CD14-positive monocyte (primary cell): ENCODE measurements at regions not wholly inside any gene's neighbourhood (a gene's known extent, or its start where the extent isn't known, plus 50 kb on each side); places are given as distances from the start of the nearest gene placed in this dataset.
"Not testable (repeated sequence)": the region's sequence is repeated elsewhere in the genome, so short reads cannot be mapped to it uniquely, and the experiment has no call there.

ENCODE experiments used
- DNase-seq, 3 donors: peaks; one replicate each; pipeline ENCODE4 v3.0.0-alpha.2; 2011 to 2022
- H2AFZ ChIP-seq: 2 replicates; pipeline ENCODE4 v1.6.0; 2012; ENCODE audit warnings: mild to moderate bottlenecking, low read depth, low read length, inconsistent platforms; ENCODE audit not compliant: insufficient read depth, poor library complexity, severe bottlenecking
- H3K27ac ChIP-seq, 2 donors: 1 replicate in 1 of 2; 2 replicates in 1 of 2; pipeline ENCODE4 v1.5.1; 2012 to 2013; ENCODE audit warnings: low read length in 2 of 2, control low read depth in 1 of 2, inconsistent platforms in 1 of 2, low read depth in 1 of 2, mild to moderate bottlenecking in 1 of 2
- H3K27me3 ChIP-seq, 2 donors: one replicate each; pipeline versions ENCODE4 v1.6.0 to v1.6.1; 2011 to 2013; ENCODE audit warnings: low read length in 2 of 2; ENCODE audit not compliant: control insufficient read depth in 2 of 2, insufficient read depth in 2 of 2
- H3K36me3 ChIP-seq, 2 donors: replicated peaks in 1 of 2; 1 replicate in 1 of 2; 2 replicates in 1 of 2; pipeline versions ENCODE4 v1.5.1 to v1.6.1; 2012 to 2013; ENCODE audit warnings: low read length in 2 of 2, control low read depth in 1 of 2, inconsistent platforms in 1 of 2, mild to moderate bottlenecking in 1 of 2; ENCODE audit not compliant: insufficient read depth in 2 of 2, control insufficient read depth in 1 of 2
- H3K4me1 ChIP-seq, 2 donors: 1 replicate in 1 of 2; 2 replicates in 1 of 2; pipeline versions ENCODE4 v1.5.1 to v1.6.1; 2012 to 2013; ENCODE audit warnings: low read length in 2 of 2, control low read depth in 1 of 2, inconsistent platforms in 1 of 2, mild to moderate bottlenecking in 1 of 2, moderate library complexity in 1 of 2; ENCODE audit not compliant: insufficient read depth in 2 of 2, control insufficient read depth in 1 of 2
- H3K4me2 ChIP-seq: replicated peaks from 2 replicates; pipeline ENCODE3; 2012; ENCODE audit warnings: low read length, moderate library complexity, mild to moderate bottlenecking; ENCODE audit not compliant: poor library complexity, severe bottlenecking; ENCODE audit errors: extremely low read depth
- H3K4me3 ChIP-seq, 3 experiments: fragments of 200-600 bp in 1 of 3; sonication (generic) in 1 of 3; replicated peaks in 1 of 3; 1 replicate in 2 of 3; 2 replicates in 1 of 3; pipeline ENCODE4 v1.5.1; 2011 to 2013; ENCODE audit warnings: low read length in 3 of 3, mild to moderate bottlenecking in 3 of 3, control low read depth in 2 of 3, low read depth in 2 of 3, inconsistent platforms in 1 of 3, moderate library complexity in 1 of 3
- H3K79me2 ChIP-seq: 2 replicates; pipeline ENCODE4 v1.6.0; 2012; ENCODE audit warnings: mild to moderate bottlenecking, control low read depth, inconsistent platforms, low read length, moderate library complexity; ENCODE audit not compliant: insufficient read depth
- H3K9ac ChIP-seq: 2 replicates; pipeline ENCODE4 v1.6.0; 2017; ENCODE audit warnings: low read length, mild to moderate bottlenecking; ENCODE audit not compliant: insufficient read depth, poor library complexity, severe bottlenecking
- H3K9me3 ChIP-seq, 2 donors: replicated peaks in 1 of 2; 1 replicate in 1 of 2; 2 replicates in 1 of 2; pipeline versions ENCODE4 v1.5.1 to v1.6.1; 2012 to 2013; ENCODE audit warnings: low read length in 2 of 2, control low read depth in 1 of 2; ENCODE audit not compliant: control insufficient read depth in 1 of 2, insufficient read depth in 1 of 2
- H4K20me1 ChIP-seq: 2 replicates; pipeline ENCODE4 v1.6.0; 2012; ENCODE audit warnings: mild to moderate bottlenecking, low read length, control low read depth, moderate library complexity; ENCODE audit not compliant: insufficient read depth
- H3K27ac Mint-ChIP-seq, 7 donors: one replicate each; pipeline ENCODE4 v1.8.0; 2020; ENCODE audit warnings: mild to moderate bottlenecking in 7 of 7, mixed read lengths in 7 of 7, moderate library complexity in 6 of 7, inconsistent platforms in 2 of 7
- H3K27me3 Mint-ChIP-seq, 3 donors: one replicate each; pipeline ENCODE4 v1.8.0; 2021 to 2022; ENCODE audit warnings: low read depth in 3 of 3, mild to moderate bottlenecking in 3 of 3, mixed read lengths in 3 of 3, moderate library complexity in 3 of 3, inconsistent platforms in 1 of 3
- H3K36me3 Mint-ChIP-seq, 2 donors: one replicate each; pipeline ENCODE4 v1.8.0; 2020; ENCODE audit warnings: mixed read lengths in 2 of 2, inconsistent platforms in 1 of 2, mild to moderate bottlenecking in 1 of 2
- H3K4me1 Mint-ChIP-seq: one replicate; pipeline ENCODE4 v1.8.0; 2020; ENCODE audit warnings: mild to moderate bottlenecking, mixed read lengths
- H3K4me3 Mint-ChIP-seq, 2 donors: one replicate each; pipeline ENCODE4 v1.8.0; 2020; ENCODE audit warnings: mild to moderate bottlenecking in 2 of 2, mixed read lengths in 2 of 2, moderate library complexity in 1 of 2
- H3K9me3 Mint-ChIP-seq, 7 donors: one replicate each; pipeline ENCODE4 v1.8.0; 2020 to 2022; ENCODE audit warnings: mixed read lengths in 7 of 7, mild to moderate bottlenecking in 6 of 7, moderate library complexity in 6 of 7, inconsistent platforms in 2 of 7
- WGBS: methylation state at CpG from one replicate; pipeline ENCODE4 v1.1.5; 2013; ENCODE audit warnings: missing lambda C conversion rate; ENCODE audit not compliant: insufficient coverage; 5-methylcytosine and 5-hydroxymethylcytosine counted together
- intact Hi-C, 2 donors: fragments of 100-400 bp; cut with micrococcal nuclease; formaldehyde crosslinking; loops; one replicate each; pipeline versions ENCODE4 v1.15.0 to v1.15.1; 2023
- TF ChIP-seq, protein P1 (sequence below): fragments of 200-600 bp; IDR thresholded peaks from one replicate; pipeline ENCODE4 v1.8.0; 2022; ENCODE audit warnings: antibody characterized with exemption, mild to moderate bottlenecking

DNA sequence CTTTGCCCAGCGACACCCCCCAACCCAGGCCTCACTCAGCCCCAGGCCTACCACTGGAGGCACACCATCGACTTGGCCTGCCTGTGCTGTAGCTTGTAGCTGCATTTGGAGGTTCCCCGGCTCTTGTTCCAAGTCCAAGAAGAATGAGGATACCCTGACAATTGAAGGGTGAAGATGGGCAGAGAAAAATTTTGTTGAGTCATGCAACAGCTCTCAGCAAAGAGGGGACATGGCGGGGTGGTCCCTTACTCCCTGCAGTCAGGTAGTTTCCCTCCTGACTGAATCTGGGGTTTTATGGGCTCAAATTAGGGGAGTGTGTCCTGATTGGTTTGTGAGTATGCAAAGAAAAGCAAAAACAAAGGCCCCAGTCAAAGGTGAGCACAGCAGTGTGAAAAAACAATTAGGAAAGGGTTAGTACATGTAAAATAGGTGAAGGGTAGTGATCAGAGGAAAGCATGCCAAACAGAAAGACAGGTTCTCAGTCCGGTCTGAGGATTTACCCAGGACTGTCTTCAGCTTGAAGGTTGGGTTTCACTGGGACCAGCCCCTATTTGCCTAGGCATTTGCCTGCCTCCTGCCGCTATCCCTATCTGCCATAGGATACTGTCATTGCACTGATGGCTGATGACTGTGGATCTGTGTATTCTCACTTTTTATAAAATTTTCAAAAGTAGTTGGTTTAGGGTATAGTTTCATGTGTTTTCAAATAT lies 316.4 kb upstream of the RND3 start:
- WGBS, result 63% methylated on average over 4 of the region's 6 CpGs
- H3K27ac Mint-ChIP-seq, result no peak overlapping the region
- intact Hi-C loops, result no loop called here

DNA sequence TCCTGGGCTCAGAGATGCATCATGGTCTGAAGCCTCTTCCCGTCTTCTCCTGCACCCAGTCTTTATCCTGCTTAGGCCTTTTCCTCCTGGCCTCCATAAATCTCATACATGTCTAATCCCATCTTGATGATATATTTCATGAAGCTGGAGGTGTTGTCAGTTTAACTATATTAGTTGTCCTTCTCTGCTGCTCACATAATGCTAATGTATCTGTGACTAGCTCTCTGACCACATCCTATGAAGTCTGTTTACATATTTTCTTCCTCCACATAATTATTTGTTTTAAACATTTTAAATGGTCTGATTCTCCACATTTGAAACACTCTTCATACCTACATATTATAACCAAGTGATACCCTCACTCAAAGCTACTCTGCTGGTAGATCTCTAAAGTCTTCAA lies 315.2 kb upstream of the RND3 start:
- H3K36me3 ChIP-seq, result no peaks in the 10 kb centered on the region
- Mint-ChIP-seq H3K4me3 (no peak overlapping the region), H3K4me1 (no peaks in the 10 kb centered on the region), H3K27me3 (peaks cover 0 to 3% (median 0%) of the 10 kb centered on the region in 3 donors), H3K27ac (no peak overlapping the region), H3K9me3 (peaks cover 2 to 8% (median 4%) of the 10 kb centered on the region in 7 donors), H3K36me3 (no peaks in the 10 kb centered on the region)
- no peaks in the 10 kb centered on the region for H3K4me1 ChIP-seq
- DNase-seq, result no peak
- H3K79me2 ChIP-seq, result no peaks in the 10 kb centered on the region
- no peak overlapping the region for H3K27ac ChIP-seq
- intact Hi-C loops, result no loop called here
- TF ChIP-seq, protein P1, sequence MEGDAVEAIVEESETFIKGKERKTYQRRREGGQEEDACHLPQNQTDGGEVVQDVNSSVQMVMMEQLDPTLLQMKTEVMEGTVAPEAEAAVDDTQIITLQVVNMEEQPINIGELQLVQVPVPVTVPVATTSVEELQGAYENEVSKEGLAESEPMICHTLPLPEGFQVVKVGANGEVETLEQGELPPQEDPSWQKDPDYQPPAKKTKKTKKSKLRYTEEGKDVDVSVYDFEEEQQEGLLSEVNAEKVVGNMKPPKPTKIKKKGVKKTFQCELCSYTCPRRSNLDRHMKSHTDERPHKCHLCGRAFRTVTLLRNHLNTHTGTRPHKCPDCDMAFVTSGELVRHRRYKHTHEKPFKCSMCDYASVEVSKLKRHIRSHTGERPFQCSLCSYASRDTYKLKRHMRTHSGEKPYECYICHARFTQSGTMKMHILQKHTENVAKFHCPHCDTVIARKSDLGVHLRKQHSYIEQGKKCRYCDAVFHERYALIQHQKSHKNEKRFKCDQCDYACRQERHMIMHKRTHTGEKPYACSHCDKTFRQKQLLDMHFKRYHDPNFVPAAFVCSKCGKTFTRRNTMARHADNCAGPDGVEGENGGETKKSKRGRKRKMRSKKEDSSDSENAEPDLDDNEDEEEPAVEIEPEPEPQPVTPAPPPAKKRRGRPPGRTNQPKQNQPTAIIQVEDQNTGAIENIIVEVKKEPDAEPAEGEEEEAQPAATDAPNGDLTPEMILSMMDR, result no peak
- H3K9ac ChIP-seq, result no peak overlapping the region
- H2AFZ ChIP-seq, result no peak overlapping the region
- peaks cover 3 to 4% of the 10 kb centered on the region in 2 donors for H3K9me3 ChIP-seq
- H3K27me3 ChIP-seq, result no peaks in the 10 kb centered on the region
- H4K20me1 ChIP-seq, result no peaks in the 10 kb centered on the region
- no peak overlapping the region for H3K4me3 ChIP-seq
- H3K4me2 ChIP-seq, result no peak overlapping the region
- no CpG with 5 or more reads among the region's 1 CpG for WGBS

More for the DNA sequence above, 316.4 kb upstream of the RND3 start:
- Mint-ChIP-seq H3K27me3 (peaks cover 0 to 3% (median 0%) of the 10 kb centered on the region in 3 donors), H3K4me3 (no peak overlapping the region), H3K4me1 (no peaks in the 10 kb centered on the region), H3K36me3 (no peaks in the 10 kb centered on the region), H3K9me3 (peaks cover 2 to 8% (median 4%) of the 10 kb centered on the region in 7 donors)
- H3K4me1 ChIP-seq, result no peaks in the 10 kb centered on the region
- no peak overlapping the region for H3K4me3 ChIP-seq
- no peak overlapping the region for H3K27ac ChIP-seq
- no peak overlapping the region for H3K9ac ChIP-seq
- H3K36me3 ChIP-seq, result no peaks in the 10 kb centered on the region
- peaks cover 3 to 4% of the 10 kb centered on the region in 2 donors for H3K9me3 ChIP-seq
- no peak overlapping the region for H3K4me2 ChIP-seq
- H4K20me1 ChIP-seq, result no peaks in the 10 kb centered on the region
- no peaks in the 10 kb centered on the region for H3K79me2 ChIP-seq
- TF ChIP-seq, protein P1, result no peak
- no peak for DNase-seq
- no peak overlapping the region for H2AFZ ChIP-seq
- H3K27me3 ChIP-seq, result no peaks in the 10 kb centered on the region

DNA sequence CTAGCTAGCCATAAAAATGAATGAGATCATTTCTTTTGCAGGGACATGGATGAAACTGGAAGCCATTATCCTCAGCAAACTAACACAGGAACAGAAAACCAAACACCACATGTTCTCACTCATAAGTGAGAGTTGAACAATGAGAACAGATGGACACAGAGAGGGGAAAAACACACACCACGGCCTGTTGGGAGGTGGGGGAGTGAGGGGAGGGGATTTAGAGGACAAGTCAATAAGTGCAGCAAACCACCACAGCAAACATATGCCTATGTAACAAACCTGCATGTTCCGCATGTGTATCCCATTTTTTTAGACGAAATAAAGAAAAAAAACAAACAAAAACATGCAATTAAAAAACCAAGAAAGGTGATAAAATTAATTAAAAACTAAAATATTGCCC lies 308.8 kb upstream of the RND3 start:
- H3K36me3 Mint-ChIP-seq, H3K4me3 ChIP-seq, H4K20me1 ChIP-seq, H3K27ac Mint-ChIP-seq, H3K4me1 ChIP-seq, H3K27me3 ChIP-seq, H3K4me2 ChIP-seq, H3K79me2 ChIP-seq, H3K36me3 ChIP-seq, intact Hi-C loops, H2AFZ ChIP-seq, H3K9ac ChIP-seq, H3K27me3 Mint-ChIP-seq, H3K4me3 Mint-ChIP-seq, H3K27ac ChIP-seq, DNase-seq, H3K4me1 Mint-ChIP-seq: not testable (repeated sequence)
- H3K9me3 ChIP-seq, result peaks cover 7 to 13% of the 10 kb centered on the region in 2 donors
- H3K9me3 Mint-ChIP-seq, result peaks cover 7 to 17% (median 10%) of the 10 kb centered on the region in 7 donors
- WGBS, result no CpG with 5 or more reads among the region's 3 CpGs
